Left colon (tissue), 2 donors: ENCODE measurements at regions not wholly inside any gene's neighbourhood (a gene's known extent, or its start where the extent isn't known, plus 50 kb on each side); places are given as distances from the start of the nearest gene placed in this dataset.
"Not testable (repeated sequence)": the region's sequence is repeated elsewhere in the genome, so short reads cannot be mapped to it uniquely, and the experiment has no call there.

Experiments used
- ATAC-seq: fragments of 200-7000 bp; cut with Tn5 transposase; one replicate; pipeline ENCODE4 v1.9.1; 2020; ENCODE audit warnings: mild to moderate bottlenecking, moderate library complexity
- DNase-seq, 2 donors: peaks; one replicate each; pipeline ENCODE4 v3.0.0-alpha.2; 2020
- intact Hi-C, 2 donors: fragments of 100-400 bp; cut with DNase I in 1 of 2; cut with micrococcal nuclease in 1 of 2; formaldehyde crosslinking; loops; one replicate each; pipeline versions ENCODE4 v1.11.2 to v1.14.0; 2022; cut with DNase I, micrococcal nuclease
- donor health status: DM: no; HTN: no; CAD: no.
- donor health status: DM: yes; HTN: yes; CAD: no.

GRCh38 chr3:193168931-193169330 lies 72.1 kb upstream of the PLAAT1 start:
- intact Hi-C loops = no loop called here
- ATAC-seq = no peak
- no peak for DNase-seq

DNA sequence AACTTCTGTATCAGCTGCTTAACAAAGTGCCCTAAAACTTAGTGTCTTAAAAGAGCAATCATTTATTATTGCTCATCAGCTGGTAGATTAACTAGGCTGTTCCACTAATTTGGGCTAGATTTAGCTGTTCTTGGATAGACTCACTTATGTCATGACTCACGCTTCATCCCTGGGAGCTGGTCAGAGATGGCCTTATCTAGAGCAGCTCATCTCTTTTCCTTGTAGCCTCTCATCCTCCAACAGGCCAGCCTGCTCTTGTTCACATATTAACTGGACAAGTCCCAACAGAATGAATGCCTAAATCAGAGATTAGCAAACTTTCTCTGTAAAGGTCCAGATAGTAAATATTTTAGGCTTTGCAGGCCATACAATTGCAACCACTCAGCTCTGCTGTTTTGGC lies 66.9 kb upstream of the PLAAT1 start:
- ATAC-seq (no peak), DNase-seq (no peak)
- intact Hi-C loops = no loop called here

- DNase-seq = peak in 1 of 2 donors; percentile 4
- intact Hi-C loops, ATAC-seq: not testable (repeated sequence)
Measured at GRCh38 chr3:193179332-193180012, 61.5 kb upstream of the PLAAT1 start.

GRCh38 chr3:193187070-193187722 lies 53.8 kb upstream of the PLAAT1 start:
- intact Hi-C loops = no loop called here
- ATAC-seq (no peak), DNase-seq (no peak)

GRCh38 chr3:193190146-193190786 lies 50.8 kb upstream of the PLAAT1 start:
- DNase-seq (peak in 1 of 2 donors; percentile 5), ATAC-seq (peak; percentile 51)
- intact Hi-C loops = no loop called here
